ENCODE measurements at regions not wholly inside any gene's neighbourhood (a gene's known extent, or its start where the extent isn't known, plus 50 kb on each side); places are given as distances from the start of the nearest gene placed in this dataset.

DNA sequence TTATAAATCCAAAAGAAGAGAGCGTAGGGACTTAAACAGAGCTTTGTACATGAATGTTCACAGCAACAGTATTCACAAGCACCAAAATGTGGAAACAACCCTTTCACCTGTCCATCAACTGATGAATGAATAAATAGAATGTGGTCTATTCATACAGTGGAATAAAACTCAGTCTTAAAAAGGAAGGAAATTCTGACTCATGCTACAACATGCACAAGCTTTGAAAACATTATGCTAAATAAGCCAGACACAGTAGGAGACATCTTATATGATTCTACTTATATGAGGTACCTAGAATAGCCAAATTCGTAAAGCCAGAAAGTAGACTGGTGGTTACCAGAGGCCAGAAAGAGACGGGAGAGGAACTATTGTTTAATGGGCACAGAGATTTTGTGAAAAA is 74.3 kb downstream of the SHANK2 start:
- Mint-ChIP-seq H3K27ac (ENCODE audit: unreplicated experiment) (no peak overlapping the region), H3K36me3 (ENCODE audit: unreplicated experiment) (peaks cover 8% of the 10 kb centered on the region), H3K9me3 (ENCODE audit: unreplicated experiment) (peaks cover 34% of the 10 kb centered on the region), H3K4me1 (ENCODE audit: unreplicated experiment) (no peaks in the 10 kb centered on the region), H3K4me3 (ENCODE audit: unreplicated experiment) (no peak overlapping the region), H3K27me3 (ENCODE audit: unreplicated experiment) (peaks cover 14% of the 10 kb centered on the region)
- no peak for TF ChIP-seq CTCF (IDR thresholded peaks at IDR 0.05)
- DNase-seq (ENCODE audit: extremely low spot score, unreplicated experiment): no peak

DNA sequence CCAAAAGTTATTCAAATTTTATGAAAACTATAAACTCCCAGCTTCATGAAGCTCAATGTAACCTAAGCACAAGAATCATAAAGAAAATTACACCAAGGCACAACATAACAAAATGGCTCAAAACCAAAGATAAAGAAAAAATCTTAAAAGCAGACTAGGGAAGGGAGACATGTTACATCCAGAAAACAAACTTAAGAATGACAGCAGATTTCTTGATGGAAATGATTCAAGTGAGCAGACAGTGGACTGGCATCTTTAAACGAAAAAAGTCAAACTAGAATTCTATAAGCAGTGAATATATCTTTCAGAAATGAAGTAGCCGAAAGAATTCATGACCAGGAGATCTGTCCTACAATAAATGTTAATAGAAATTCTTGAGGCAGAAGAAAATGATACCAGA is 75.6 kb downstream of the SHANK2 start:
- peaks cover 8% of the 10 kb centered on the region for H3K36me3 Mint-ChIP-seq (ENCODE audit: unreplicated experiment)
- no peak overlapping the region for H3K4me3 Mint-ChIP-seq (ENCODE audit: unreplicated experiment)
- H3K4me1 Mint-ChIP-seq (ENCODE audit: unreplicated experiment): no peaks in the 10 kb centered on the region
- DNase-seq (ENCODE audit: extremely low spot score, unreplicated experiment): no peak
- H3K27ac Mint-ChIP-seq (ENCODE audit: unreplicated experiment): no peak overlapping the region
- peaks cover 36% of the 10 kb centered on the region for H3K9me3 Mint-ChIP-seq (ENCODE audit: unreplicated experiment)
- peaks cover 14% of the 10 kb centered on the region for H3K27me3 Mint-ChIP-seq (ENCODE audit: unreplicated experiment)
- TF ChIP-seq CTCF (IDR thresholded peaks at IDR 0.05): no peak

GRCh38 chr11:71173709-71174108 is 78.7 kb downstream of the SHANK2 start:
- H3K27ac Mint-ChIP-seq (ENCODE audit: unreplicated experiment): no peak overlapping the region
- no peak for TF ChIP-seq CTCF (IDR thresholded peaks at IDR 0.05)
- no peaks in the 10 kb centered on the region for H3K4me1 Mint-ChIP-seq (ENCODE audit: unreplicated experiment)
- peaks cover 8% of the 10 kb centered on the region for H3K36me3 Mint-ChIP-seq (ENCODE audit: unreplicated experiment)
- H3K9me3 Mint-ChIP-seq (ENCODE audit: unreplicated experiment): peaks cover 36% of the 10 kb centered on the region
- H3K4me3 Mint-ChIP-seq (ENCODE audit: unreplicated experiment): no peak overlapping the region
- peaks cover 5% of the 10 kb centered on the region for H3K27me3 Mint-ChIP-seq (ENCODE audit: unreplicated experiment)
- peak; percentile 67 for DNase-seq (ENCODE audit: extremely low spot score, unreplicated experiment)

- no peaks in the 10 kb centered on the region for H3K4me1 Mint-ChIP-seq (ENCODE audit: unreplicated experiment)
- peaks cover 5% of the 10 kb centered on the region for H3K27me3 Mint-ChIP-seq (ENCODE audit: unreplicated experiment)
- peaks cover 8% of the 10 kb centered on the region for H3K36me3 Mint-ChIP-seq (ENCODE audit: unreplicated experiment)
- DNase-seq (ENCODE audit: extremely low spot score, unreplicated experiment): no peak
- H3K27ac Mint-ChIP-seq (ENCODE audit: unreplicated experiment): no peak overlapping the region
- H3K9me3 Mint-ChIP-seq (ENCODE audit: unreplicated experiment): peaks cover 32% of the 10 kb centered on the region
- no peak for TF ChIP-seq CTCF (IDR thresholded peaks at IDR 0.05)
- no peak overlapping the region for H3K4me3 Mint-ChIP-seq (ENCODE audit: unreplicated experiment)
These were observed 79.7 kb downstream of the SHANK2 start for GRCh38 chr11:71172680-71173079.

GRCh38 chr11:71171576-71171975 is 80.8 kb downstream of the SHANK2 start:
- Mint-ChIP-seq H3K9me3 (ENCODE audit: unreplicated experiment) (peaks cover 21% of the 10 kb centered on the region), H3K4me1 (ENCODE audit: unreplicated experiment) (no peaks in the 10 kb centered on the region), H3K27me3 (ENCODE audit: unreplicated experiment) (peaks cover 2% of the 10 kb centered on the region), H3K4me3 (ENCODE audit: unreplicated experiment) (no peak overlapping the region), H3K36me3 (ENCODE audit: unreplicated experiment) (peaks cover 4% of the 10 kb centered on the region), H3K27ac (ENCODE audit: unreplicated experiment) (no peak overlapping the region)
- DNase-seq (ENCODE audit: extremely low spot score, unreplicated experiment): no peak
- TF ChIP-seq CTCF (IDR thresholded peaks at IDR 0.05): no peak

All from osteocyte (in vitro differentiated cells).